SK-N-SH (cell line): ENCODE measurements at regions not wholly inside any gene's neighbourhood (a gene's known extent, or its start where the extent isn't known, plus 50 kb on each side); places are given as distances from the start of the nearest gene placed in this dataset.

ENCODE experiments used
- CTCF ChIA-PET: fragments of 300-600, 350-600 bp; formaldehyde crosslinking; extraction: SDS; loops from one replicate; lab custom pipeline; 2021; lab: Yijun Ruan, JAX
- POLR2A ChIA-PET: fragments of 350-600 bp; sonication (Branson Sonifier 250); formaldehyde crosslinking; extraction: SDS; loops from one replicate; lab custom pipeline; 2020; ENCODE audit warnings: antibody characterized with exemption, inconsistent platforms; lab: Yijun Ruan, JAX
- DNase-seq: peaks from one replicate; pipeline ENCODE4 v3.0.0; 2012
- H2AFZ ChIP-seq: fragments of 200-600 bp; sonication (generic); 2 replicates; pipeline ENCODE4 v1.8.1; 2016; ENCODE audit warnings: antibody characterized with exemption, mild to moderate bottlenecking, low read depth
- H3F3A ChIP-seq: fragments of 200-600 bp; sonication (generic); replicated peaks from 2 replicates; pipeline ENCODE3; 2016; ENCODE audit warnings: antibody characterized with exemption, mild to moderate bottlenecking; ENCODE audit not compliant: insufficient read depth
- H3K27ac ChIP-seq, 2 experiments: fragments of 200-500 bp in 1 of 2; fragments of 200-600 bp in 1 of 2; sonication (Bioruptor generic) in 1 of 2; sonication (generic), shearing (Covaris generic) in 1 of 2; 2 replicates each; pipeline versions ENCODE4 v1.5.1 to v1.6.1; 2014 to 2016; ENCODE audit warnings: low read depth in 2 of 2, inconsistent platforms in 1 of 2, low read length in 1 of 2, mild to moderate bottlenecking in 1 of 2, mixed read lengths in 1 of 2
- H3K27me3 ChIP-seq: fragments of 200-600 bp; sonication (generic), shearing (Covaris generic); 2 replicates; pipeline ENCODE4 v1.6.1; 2016; ENCODE audit warnings: mixed run types; ENCODE audit not compliant: insufficient read depth
- H3K36me3 ChIP-seq, 2 experiments: fragments of 200-500 bp in 1 of 2; fragments of 200-600 bp in 1 of 2; sonication (Bioruptor generic) in 1 of 2; sonication (generic) in 1 of 2; replicated peaks in 1 of 2; 2 replicates each; pipeline versions ENCODE3 to v1.5.1; 2014 to 2016; ENCODE audit warnings: low read length in 1 of 2, mild to moderate bottlenecking in 1 of 2; ENCODE audit not compliant: insufficient read depth in 2 of 2, control insufficient read depth in 1 of 2
- H3K4me1 ChIP-seq, 2 experiments: fragments of 200-500 bp in 1 of 2; fragments of 200-600 bp in 1 of 2; sonication (Bioruptor generic) in 1 of 2; sonication (generic), shearing (Covaris generic) in 1 of 2; 2 replicates each; pipeline versions ENCODE4 v1.5.1 to v1.6.1; 2014 to 2016; ENCODE audit warnings: low read depth in 1 of 2, low read length in 1 of 2, mixed run types in 1 of 2; ENCODE audit not compliant: insufficient read depth in 2 of 2, control insufficient read depth in 1 of 2
- H3K4me2 ChIP-seq: fragments of 200-600 bp; sonication (generic), shearing (Covaris generic); 2 replicates; pipeline ENCODE4 v1.6.1; 2017; ENCODE audit warnings: mixed run types
- H3K4me3 ChIP-seq, 2 experiments: fragments of 200-500 bp in 1 of 2; fragments of 200-600 bp in 1 of 2; sonication (Bioruptor generic) in 1 of 2; sonication (generic), shearing (Covaris generic) in 1 of 2; 2 replicates each; pipeline versions ENCODE4 v1.5.1 to v1.8.1; 2014 to 2016; ENCODE audit warnings: low read depth in 2 of 2, inconsistent platforms in 1 of 2, low read length in 1 of 2, mild to moderate bottlenecking in 1 of 2, mixed read lengths in 1 of 2, moderate library complexity in 1 of 2
- H3K79me2 ChIP-seq: fragments of 200-600 bp; sonication (generic); 2 replicates; pipeline ENCODE4 v1.8.1; 2017; ENCODE audit warnings: mild to moderate bottlenecking; ENCODE audit not compliant: insufficient read depth
- H3K9ac ChIP-seq: fragments of 200-600 bp; sonication (generic); 2 replicates; pipeline ENCODE4 v1.6.1; 2017; ENCODE audit warnings: mixed run types
- H3K9me2 ChIP-seq: fragments of 200-600 bp; sonication (generic); 2 replicates; pipeline ENCODE4 v1.6.1; 2017; ENCODE audit warnings: mixed run types
- H3K9me3 ChIP-seq: fragments of 200-600 bp; sonication (generic); 2 replicates; pipeline ENCODE4 v1.6.1; 2017; ENCODE audit warnings: mixed run types, mild to moderate bottlenecking, moderate library complexity
- H4K20me1 ChIP-seq: fragments of 200-600 bp; sonication (generic); 2 replicates; pipeline ENCODE4 v1.6.1; 2017; ENCODE audit warnings: mild to moderate bottlenecking, mixed run types; ENCODE audit not compliant: insufficient read depth
- ELF1 ChIP-seq: IDR thresholded peaks from 2 replicates; pipeline ENCODE4 v1.4.0; 2012
- EP300 ChIP-seq, 2 experiments: IDR thresholded peaks; 2 replicates each; pipeline versions ENCODE4 v1.4.0 to v1.6.1; 2012; ENCODE audit warnings: borderline replicate concordance in 1 of 2, low read depth in 1 of 2, low read length in 1 of 2
- FOXJ3 ChIP-seq: sonication (generic); formaldehyde crosslinking; IDR thresholded peaks from 2 replicates; pipeline ENCODE4 v1.5.1; 2020; ENCODE audit warnings: mild to moderate bottlenecking, missing genetic modification reagents
- GABPA ChIP-seq: IDR thresholded peaks from 2 replicates; pipeline ENCODE4 v1.4.0; 2012; ENCODE audit warnings: low read depth, mild to moderate bottlenecking
- GATA2 ChIP-seq: sonication (generic); formaldehyde crosslinking; IDR thresholded peaks from 2 replicates; pipeline ENCODE4 v1.5.0; 2020; ENCODE audit warnings: mild to moderate bottlenecking, missing genetic modification reagents
- JUND ChIP-seq: IDR thresholded peaks from 2 replicates; pipeline ENCODE4 v1.4.0; 2012
- MEF2A ChIP-seq: IDR thresholded peaks from 2 replicates; pipeline ENCODE4 v1.4.0; 2012; ENCODE audit warnings: low read depth, borderline replicate concordance
- RCOR1 ChIP-seq: fragments of 150-350 bp; IDR thresholded peaks from 2 replicates; pipeline ENCODE4 v1.6.1; 2017; ENCODE audit warnings: antibody characterized with exemption, low read length
- RFX5 ChIP-seq: IDR thresholded peaks from 2 replicates; pipeline ENCODE4 v1.6.1; 2012; ENCODE audit warnings: mild to moderate bottlenecking, improper control_type of control experiment, low read length
- SIN3A ChIP-seq: IDR thresholded peaks from 2 replicates; pipeline ENCODE4 v1.6.1; 2012; ENCODE audit warnings: low read depth, mild to moderate bottlenecking, low read length, moderate library complexity, borderline replicate concordance
- TCF12 ChIP-seq: IDR thresholded peaks from 2 replicates; pipeline ENCODE4 v1.4.0; 2012
- TEAD4 ChIP-seq: IDR thresholded peaks from 2 replicates; pipeline ENCODE4 v1.4.0; 2012; ENCODE audit warnings: mild to moderate bottlenecking, borderline replicate concordance; ENCODE audit not compliant: insufficient read depth
- YY1 ChIP-seq: IDR thresholded peaks from 2 replicates; pipeline ENCODE4 v1.4.0; 2012; ENCODE audit warnings: low read depth, mild to moderate bottlenecking
- WGBS: methylation state at CpG from one replicate; pipeline ENCODE4 v1.1.6; 2017; ENCODE audit warnings: low lambda C conversion rate; 5-methylcytosine and 5-hydroxymethylcytosine counted together
- TF ChIP-seq, protein P1 (sequence below): IDR thresholded peaks from 2 replicates; pipeline ENCODE4 v1.4.0; 2012; ENCODE audit warnings: low read depth
- TF ChIP-seq, protein P2 (sequence below): IDR thresholded peaks from 2 replicates; pipeline ENCODE4; 2012
- TF ChIP-seq, protein P3 (sequence below): IDR thresholded peaks from 2 replicates; pipeline ENCODE4 v1.4.0; 2012; ENCODE audit warnings: low read depth, borderline replicate concordance

DNA sequence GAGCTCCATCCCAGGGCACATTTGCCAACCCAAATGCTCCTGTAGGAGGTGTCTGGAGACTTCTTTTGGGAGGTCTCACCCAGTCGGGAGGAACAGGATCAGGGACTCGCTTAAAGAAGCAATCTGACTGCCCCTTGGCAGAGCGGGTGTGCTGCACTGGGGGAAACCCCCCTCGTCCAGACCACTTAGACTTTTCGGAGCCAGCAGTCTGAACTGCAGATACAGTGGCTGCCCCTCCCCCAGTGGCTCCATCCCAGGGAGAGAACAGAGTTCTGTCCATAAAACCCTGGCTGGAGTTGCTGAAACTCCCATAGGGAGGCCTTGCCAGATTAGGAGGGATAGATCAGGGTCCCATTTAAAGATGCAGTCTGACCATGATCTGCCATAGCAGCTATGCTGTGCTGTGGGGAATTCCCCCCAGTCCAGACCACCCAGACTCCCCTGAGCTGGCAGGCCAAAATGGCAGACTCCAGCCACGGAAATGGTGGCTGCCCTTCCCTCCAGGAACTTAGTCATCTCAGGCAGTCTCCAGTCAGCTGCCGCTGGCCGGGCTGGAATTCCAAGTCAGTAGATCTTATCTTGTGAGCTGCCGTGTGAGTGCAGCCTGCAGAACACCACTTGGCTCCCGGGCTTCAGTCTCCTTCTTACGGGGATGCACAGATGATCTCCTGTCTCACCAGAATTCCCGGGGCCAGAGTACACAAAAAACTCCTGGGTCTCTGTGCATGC lies 278.1 kb upstream of the SASH1 start:
- POLR2A ChIA-PET = no interaction called here
- H2AFZ ChIP-seq = peak overlapping the region; percentile 91; the same call in 1 of the 2 replicates

DNA sequence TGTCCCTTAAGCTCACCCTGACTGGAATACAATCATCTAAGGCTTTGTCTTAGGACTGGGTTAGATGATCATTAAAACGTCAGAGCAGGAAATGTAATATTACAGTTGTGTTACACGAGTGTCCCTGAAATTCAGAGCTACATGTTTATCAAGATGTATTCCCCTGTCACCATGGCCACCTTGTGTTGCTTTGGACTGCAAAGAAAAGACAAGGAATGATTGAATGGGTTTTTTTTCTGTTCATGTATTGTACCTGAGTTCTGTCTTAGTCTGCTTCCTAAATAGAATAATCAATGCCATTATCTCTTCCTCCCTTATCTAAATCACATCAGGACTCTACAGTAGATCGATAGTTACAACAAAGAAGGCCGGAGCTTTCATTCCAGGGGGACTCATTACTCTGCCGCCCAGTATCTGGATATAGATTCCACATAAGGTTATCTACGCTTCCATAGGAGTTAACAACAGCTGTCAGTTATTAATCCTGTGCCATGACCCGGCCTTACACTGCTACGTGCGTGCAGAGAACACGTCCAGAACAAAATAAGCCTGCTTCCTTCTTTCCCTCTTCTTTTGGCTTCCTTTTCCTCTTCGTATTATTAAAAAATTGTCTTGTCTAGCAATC lies 274.1 kb upstream of the SASH1 start:
- Histone ChIP-seq H3K36me3 (no peaks in the 10 kb centered on the region), H2AFZ (peak overlapping the region; percentile 59; the same call in 1 of the 2 replicates), H3K4me3 (no peak overlapping the region), H3K9ac (no peak overlapping the region), H3K27me3 (no peaks in the 10 kb centered on the region), H3K79me2 (no peaks in the 10 kb centered on the region), H3K4me1 (no peaks in the 10 kb centered on the region), H3K9me2 (no peaks in the 10 kb centered on the region), H3K27ac (no peak overlapping the region), H3K9me3 (no peaks in the 10 kb centered on the region; the same call in 1 of the 2 replicates), H3F3A (peaks cover 6% of the 10 kb centered on the region), H4K20me1 (no peaks in the 10 kb centered on the region), H3K4me2 (no peak overlapping the region)
- ChIA-PET CTCF (no interaction called here), POLR2A (no interaction called here)
- TF ChIP-seq GABPA = no peak
- DNase-seq = no peak
- 29% methylated on average over 11 of the region's 11 CpGs for WGBS

More for the DNA sequence above, 278.1 kb upstream of the SASH1 start:
- no peaks in the 10 kb centered on the region for H3K36me3 ChIP-seq
- H3K4me2 ChIP-seq = peak overlapping the region; percentile 28; the same call in 1 of the 2 replicates
- WGBS = 30% methylated on average over 2 of the region's 12 CpGs
- DNase-seq = no peak
- TF ChIP-seq YY1 = peak; percentile 82
- TF ChIP-seq RFX5 = no peak
- TF ChIP-seq SIN3A = no peak
- TF ChIP-seq, protein P1, sequence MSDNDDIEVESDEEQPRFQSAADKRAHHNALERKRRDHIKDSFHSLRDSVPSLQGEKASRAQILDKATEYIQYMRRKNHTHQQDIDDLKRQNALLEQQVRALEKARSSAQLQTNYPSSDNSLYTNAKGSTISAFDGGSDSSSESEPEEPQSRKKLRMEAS = peak; percentile 21; the same call in 1 of the 2 replicates
- TF ChIP-seq MEF2A = no peak
- TF ChIP-seq JUND = peak; percentile 21; the same call in 1 of the 2 replicates
- TF ChIP-seq, protein P2, sequence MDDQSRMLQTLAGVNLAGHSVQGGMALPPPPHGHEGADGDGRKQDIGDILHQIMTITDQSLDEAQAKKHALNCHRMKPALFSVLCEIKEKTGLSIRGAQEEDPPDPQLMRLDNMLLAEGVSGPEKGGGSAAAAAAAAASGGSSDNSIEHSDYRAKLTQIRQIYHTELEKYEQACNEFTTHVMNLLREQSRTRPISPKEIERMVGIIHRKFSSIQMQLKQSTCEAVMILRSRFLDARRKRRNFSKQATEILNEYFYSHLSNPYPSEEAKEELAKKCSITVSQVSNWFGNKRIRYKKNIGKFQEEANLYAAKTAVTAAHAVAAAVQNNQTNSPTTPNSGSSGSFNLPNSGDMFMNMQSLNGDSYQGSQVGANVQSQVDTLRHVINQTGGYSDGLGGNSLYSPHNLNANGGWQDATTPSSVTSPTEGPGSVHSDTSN = no peak
- TF ChIP-seq EP300 (IDR thresholded peaks at IDR 0.05; ENCODE audit: borderline replicate concordance in 1 of 2, low read depth in 1 of 2, low read length in 1 of 2) = peak in 1 of 2 experiments; percentile 37; a peak in 1 of 4 replicates
- TF ChIP-seq, protein P3, sequence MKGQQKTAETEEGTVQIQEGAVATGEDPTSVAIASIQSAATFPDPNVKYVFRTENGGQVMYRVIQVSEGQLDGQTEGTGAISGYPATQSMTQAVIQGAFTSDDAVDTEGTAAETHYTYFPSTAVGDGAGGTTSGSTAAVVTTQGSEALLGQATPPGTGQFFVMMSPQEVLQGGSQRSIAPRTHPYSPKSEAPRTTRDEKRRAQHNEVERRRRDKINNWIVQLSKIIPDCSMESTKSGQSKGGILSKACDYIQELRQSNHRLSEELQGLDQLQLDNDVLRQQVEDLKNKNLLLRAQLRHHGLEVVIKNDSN = no peak
- no peak for TF ChIP-seq FOXJ3 (CRISPR knock-in tag)
- TF ChIP-seq TEAD4 = peak; percentile 53; the same call in 1 of the 2 replicates
- no peak for TF ChIP-seq RCOR1
- TF ChIP-seq ELF1 = no peak
- peak; percentile 29; the same call in 1 of the 2 replicates for TF ChIP-seq TCF12
- TF ChIP-seq GATA2 (CRISPR knock-in tag) = no peak
- TF ChIP-seq, all 33 proteins: peak for 6
- H3K9me3 ChIP-seq = no peaks in the 10 kb centered on the region; the same call in 1 of the 2 replicates
- no peaks in the 10 kb centered on the region for H4K20me1 ChIP-seq
- H3K4me3 ChIP-seq = no peak overlapping the region
- CTCF ChIA-PET = no interaction called here
- peaks cover 6% of the 10 kb centered on the region for H3F3A ChIP-seq
- peak overlapping the region in 1 of 2 experiments; percentile 70; a peak in 2 of 4 replicates for H3K27ac ChIP-seq
- H3K9me2 ChIP-seq = no peaks in the 10 kb centered on the region
- no peaks in the 10 kb centered on the region for H3K4me1 ChIP-seq
- no peaks in the 10 kb centered on the region for H3K27me3 ChIP-seq
- peak overlapping the region; percentile 39; the same call in 1 of the 2 replicates for H3K9ac ChIP-seq
- no peaks in the 10 kb centered on the region for H3K79me2 ChIP-seq
